ENCODE measurements at regions not wholly inside any gene's neighbourhood (a gene's known extent, or its start where the extent isn't known, plus 50 kb on each side); places are given as distances from the start of the nearest gene placed in this dataset.

DNA sequence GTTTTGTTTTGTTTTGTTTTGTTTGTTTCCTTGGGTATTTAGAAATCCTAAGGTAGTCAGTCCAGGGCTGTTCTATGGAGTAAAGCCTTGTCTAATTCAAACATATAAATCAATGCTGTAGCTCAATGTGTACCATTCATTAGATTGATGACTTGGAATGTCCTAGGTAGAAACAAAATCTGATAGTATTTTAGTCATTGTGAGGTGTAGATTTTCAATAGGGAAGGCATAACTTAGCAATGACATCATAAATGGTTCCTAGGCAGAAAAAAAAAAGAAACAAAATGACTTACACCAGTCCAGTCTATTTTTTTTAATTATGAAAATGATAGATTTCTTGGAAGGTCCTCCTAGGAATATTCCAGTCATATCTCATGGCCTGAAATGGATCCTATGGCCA is 189.9 kb downstream of the SPRY2 start:
- TF ChIP-seq GATA2 (IDR thresholded peaks at IDR 0.05; ENCODE audit: low read depth, low read length), result no peak
- no peak for TF ChIP-seq GATA3 (IDR thresholded peaks at IDR 0.05; ENCODE audit: low read depth, low read length)
